ENCODE measurements at regions not wholly inside any gene's neighbourhood (a gene's known extent, or its start where the extent isn't known, plus 50 kb on each side); places are given as distances from the start of the nearest gene placed in this dataset.
A peak's percentile ranks its signal among the peaks of the same experiment; 100 is the strongest.
"Not testable (repeated sequence)": the region's sequence is repeated elsewhere in the genome, so short reads cannot be mapped to it uniquely, and the experiment has no call there.

DNA sequence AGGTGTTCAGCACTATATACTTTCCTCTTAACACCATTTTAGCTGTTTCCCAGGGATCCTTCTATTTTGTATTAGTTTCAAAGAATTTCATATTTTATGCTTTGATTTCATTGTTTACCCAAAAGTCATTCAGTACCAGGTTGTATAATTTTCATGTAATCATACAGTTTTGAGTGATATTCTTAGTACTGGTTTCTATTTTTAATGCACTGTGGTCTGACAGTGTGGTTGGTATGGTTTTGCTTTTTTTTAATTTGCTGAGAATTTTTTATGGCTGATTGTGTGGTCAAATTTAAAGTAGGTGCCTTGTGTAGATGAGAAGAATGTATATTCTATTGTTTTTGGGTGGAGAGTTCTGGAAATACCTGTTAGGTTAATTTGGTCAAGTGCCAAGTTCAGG, 323.4 kb upstream of the EPHA6 start:
- DNase-seq: no peak

DNA sequence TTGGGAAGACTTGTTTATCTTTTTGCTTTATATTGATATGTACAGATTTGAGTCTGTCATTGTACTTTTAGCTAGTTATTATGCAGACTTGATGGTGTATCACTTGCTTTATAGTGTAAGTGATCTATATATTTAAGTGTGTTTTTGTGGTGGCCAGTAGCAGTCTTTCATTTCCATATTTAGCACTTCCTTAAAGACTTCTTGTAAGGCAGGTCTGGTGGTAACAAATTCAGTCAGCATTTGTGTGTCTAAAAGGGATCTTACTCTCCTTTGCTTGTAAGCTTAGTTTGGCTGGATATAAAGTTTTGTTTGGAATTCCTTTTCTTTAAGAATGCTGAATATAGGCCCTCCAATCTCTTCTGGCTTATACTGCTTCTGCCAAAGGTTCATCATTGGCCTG, 322.5 kb upstream of the EPHA6 start:
- DNase-seq: no peak

DNA sequence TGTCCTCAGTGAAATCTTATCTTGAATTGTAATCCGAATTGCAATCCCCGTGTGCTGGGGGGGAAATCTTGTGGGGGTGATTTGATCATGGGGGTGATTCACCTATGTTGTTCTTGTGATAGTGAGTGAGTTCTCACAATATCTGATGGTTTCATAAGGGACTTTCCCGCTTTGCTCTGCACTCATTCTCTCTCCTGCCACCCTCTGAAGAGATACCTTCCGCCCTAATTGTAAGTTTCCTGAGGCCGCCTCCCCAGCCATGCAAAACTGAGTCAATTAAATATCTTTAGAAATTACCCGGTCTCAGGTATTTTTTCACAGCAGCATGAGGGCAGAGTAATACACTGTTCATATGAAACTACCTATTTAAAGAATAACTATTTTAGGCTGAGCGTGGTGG, 304.1 kb upstream of the EPHA6 start:
- no peak for DNase-seq

DNA sequence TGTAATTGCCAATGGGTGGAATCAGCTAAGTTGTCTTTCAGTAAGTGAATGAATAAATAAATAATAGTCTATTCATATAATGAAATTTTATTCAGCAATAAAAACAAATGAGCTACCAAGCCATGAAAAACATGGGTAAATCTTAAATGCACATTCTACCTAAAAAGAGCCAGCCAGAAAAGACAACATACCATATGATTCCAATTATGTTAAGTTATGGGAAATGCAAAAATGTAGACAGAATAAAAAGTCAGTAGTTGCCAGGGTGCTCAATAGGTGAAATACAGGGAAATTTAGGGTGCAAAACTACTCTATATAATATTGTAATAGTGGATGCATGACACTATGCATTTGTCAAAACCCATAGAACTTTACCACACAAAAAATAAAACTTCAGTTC, 277.2 kb upstream of the EPHA6 start:
- DNase-seq: no peak

DNA sequence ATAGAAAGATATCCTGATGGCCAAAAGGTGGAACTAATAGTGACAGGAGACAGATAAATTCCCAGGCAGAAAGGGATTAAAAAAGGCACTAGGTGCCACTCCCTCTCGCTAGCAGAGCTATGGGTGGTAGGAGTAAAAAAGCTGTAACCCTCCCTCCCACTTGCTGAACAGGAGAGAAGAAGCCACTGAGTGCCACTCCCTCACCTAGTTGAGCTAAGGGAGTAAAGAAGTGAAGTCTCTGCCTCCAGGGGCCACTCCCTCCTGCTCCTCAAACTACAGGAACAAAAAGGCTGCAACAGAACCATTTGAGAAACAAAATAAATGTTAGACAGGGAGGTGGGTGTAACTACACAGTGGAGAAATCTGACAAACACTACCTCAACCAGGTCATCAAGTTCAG, 276.2 kb upstream of the EPHA6 start:
- no peak for DNase-seq

DNA sequence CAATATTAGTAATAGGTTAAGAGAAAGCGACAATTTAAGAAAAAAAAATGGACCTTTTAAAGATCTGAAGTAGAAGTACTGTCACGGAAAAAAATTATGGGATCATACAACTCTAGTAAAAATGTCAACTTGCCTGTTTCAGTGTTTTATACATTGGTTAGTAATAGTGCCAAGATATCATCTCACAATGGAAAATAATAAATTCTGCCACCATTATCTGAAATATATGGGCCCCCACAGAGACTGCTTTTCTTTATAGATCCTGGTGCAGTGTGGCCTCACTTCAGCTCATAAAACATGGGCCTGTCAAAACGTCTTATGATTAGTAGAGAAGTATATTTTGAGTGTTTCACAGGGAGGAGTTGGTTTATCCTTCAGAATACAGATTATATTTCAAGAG, 266.3 kb upstream of the EPHA6 start:
- DNase-seq: no peak

DNA sequence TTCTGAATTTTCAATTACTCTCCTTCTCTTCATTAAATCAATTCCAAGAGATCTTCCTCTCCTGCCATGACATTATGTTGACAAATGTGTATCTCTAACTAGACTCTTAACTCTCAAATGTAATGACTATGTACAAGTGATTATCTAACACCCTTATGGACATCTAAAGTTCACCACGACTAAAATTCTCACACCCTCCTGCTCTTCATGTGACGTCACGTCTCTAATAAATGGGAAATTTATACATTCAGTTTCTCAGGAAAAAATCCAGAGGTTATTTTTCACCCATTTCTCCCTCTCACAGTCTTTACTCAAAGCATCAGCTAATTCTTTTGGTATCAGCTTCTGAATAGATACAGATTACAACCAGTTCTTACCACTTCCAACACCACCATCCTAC, 237.5 kb upstream of the EPHA6 start:
- DNase-seq: no peak

DNA sequence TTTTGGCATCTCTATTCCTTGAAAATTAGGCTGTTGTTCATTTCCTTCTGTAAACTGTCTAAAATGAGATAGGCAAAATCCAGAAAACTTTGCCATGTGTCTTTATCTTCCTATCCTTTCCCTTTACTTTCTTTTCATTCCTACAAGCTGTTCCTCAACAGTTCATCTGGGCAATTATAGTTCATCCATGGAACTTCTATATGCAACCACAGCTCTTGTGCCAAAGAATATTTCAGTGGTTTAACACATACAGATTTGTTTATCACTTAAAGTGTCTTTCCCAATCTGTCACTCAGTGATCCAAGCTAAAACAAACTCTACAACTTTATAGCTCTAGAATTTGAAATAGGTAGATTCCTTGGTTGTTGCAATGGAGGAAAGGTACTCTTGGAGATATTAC, 230.3 kb upstream of the EPHA6 start:
- no peak for DNase-seq

DNA sequence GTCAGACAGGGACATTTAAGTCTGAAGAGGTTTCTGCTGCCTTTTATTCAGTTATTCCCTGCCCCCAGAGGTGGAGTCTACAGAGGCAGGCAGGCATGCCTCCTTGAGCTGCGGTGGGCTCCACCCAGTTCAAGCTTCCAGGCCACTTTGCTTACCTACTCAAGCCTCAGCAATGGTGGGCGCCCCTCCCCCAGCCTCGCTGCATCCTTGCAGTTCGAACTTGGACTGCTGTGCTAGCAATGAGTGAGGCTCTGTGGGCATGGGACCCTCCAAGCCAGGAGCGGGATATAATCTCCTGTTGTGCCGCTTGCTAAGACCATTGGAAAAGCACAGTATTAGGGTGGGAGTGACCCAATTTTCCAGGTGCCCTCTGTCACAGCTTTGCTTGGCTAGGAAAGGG, 207.5 kb upstream of the EPHA6 start:
- not testable (repeated sequence) for DNase-seq

DNA sequence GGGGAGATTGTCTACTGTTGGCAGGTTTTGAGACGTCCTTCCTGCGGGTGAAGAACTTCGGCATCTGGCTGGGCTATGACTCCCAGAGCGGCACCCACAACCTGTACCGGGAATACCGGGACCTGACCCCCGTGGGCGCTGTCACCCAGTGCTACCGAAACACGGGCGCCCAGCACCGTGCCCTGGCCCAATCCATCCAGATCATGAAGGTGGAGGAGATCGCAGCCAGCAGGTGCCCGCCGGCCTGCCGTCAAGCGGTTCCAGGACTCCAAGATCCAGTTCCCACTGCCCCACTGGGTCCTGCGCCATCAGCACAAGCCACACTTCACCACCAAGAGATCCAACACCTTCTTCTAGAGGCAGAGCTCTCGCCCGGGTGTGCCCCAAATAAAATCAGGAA, 194.9 kb upstream of the EPHA6 start:
- DNase-seq: no peak

DNA sequence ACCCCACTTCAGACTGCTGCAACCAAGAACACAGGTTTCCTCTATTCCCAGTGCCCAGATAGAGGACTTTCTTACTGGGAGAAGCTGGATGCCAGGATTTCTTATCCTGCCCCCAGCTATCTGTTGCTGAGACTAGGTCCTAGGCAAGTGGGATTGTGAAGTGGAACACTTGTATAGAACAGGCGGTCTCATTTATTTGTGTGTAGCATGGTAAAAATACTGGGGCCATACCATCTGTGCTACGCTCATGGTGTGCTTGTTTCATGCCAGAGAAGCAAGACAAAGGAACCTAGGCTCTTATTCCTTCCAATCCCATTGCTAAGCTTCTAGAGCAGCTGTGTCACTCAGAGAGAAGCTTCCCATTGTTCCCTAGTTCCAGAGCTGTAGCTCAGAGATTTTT, 191.5 kb upstream of the EPHA6 start:
- no peak for DNase-seq

DNA sequence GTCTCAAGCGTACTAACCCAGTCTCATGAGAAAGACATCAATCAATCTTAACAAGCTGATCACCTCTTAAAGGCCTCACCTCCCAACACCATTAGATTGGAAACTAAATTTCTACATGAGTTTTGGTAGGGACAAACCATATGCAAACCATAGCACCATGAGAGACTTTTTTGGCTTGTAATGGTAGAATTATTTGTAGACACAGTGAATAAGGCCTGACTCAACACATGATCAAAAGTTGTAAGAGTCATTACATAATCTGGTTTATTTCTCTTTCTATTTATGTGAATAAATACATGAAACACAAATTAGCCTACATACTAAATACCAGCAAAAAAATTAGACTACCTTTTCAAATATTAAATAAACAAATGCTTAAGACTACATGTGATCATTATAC, 183.3 kb upstream of the EPHA6 start:
- DNase-seq: no peak

DNA sequence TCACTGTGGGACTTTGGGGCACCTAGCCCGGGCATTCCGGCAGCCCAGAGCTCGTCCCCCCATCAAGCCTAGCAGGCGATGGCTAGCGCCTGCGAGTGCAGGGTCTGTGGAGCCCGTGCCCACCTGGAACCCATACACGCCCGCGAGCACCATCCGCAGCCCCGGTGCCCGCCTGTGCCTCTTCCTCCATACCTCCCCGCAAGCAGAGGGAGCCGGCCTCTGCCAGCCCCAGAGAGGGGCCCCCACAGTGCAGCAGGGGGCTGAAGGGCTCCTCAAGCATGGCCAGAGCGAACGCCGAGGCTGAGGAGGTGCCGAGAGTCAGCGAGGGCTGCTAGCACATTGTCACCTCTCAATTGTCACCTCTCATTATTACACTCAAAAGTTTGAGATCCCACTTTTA, 167.8 kb upstream of the EPHA6 start:
- DNase-seq: no peak

DNA sequence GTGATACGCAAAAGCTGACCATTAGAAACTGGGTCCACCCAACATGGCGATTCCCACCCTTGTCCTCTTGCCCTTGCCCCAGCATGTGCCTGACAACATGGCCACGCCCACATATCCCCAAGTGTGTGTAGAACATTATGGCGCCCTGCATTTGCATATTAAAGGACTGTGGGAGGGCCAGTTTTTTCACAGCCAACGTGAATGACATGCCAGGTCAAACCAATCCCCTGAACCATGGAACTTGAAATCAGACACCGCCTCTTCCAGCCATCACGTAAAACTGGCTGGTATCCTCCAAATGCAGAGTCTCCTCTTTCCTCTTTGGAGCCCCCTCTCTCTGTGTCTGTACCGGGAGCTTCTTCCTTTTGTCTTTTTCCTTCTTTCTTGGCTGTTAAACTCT, 156.7 kb upstream of the EPHA6 start:
- peak; percentile 6 for DNase-seq

DNA sequence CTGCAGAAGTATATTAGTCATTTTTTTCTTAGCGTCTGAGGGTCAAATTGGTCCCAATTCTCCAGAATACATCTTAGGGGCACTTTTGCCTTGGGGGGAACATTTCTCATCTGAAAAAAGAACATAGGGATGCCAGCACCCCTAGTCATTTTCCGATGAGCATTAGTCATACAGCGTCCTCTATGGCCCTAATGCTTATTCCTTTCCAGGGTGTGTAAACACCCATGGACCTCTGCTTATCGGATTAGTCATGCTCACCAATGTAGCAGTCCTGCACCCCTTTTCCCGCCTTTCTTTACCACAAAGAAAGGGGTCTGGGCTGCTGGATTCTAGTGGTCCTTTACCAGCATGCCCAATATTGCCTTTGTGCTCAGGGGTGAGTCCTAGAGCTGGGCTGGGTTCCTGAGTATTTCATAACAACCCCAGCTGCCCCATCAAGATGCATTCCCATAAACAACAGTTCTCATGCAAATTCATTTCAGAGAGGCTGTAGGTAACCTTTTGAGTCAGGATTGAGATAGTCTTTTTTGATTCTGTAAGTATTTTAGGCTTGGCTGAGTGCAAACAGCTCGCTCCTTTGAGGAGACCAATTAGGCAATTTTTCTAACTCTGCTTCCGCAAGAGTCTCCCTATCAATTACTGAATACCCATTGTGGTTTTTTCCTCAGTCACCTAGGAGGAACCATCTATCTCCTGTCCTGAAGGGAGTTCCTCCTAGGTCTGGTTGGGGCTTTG, 142.4 kb upstream of the EPHA6 start:
- DNase-seq: not testable (repeated sequence)

DNA sequence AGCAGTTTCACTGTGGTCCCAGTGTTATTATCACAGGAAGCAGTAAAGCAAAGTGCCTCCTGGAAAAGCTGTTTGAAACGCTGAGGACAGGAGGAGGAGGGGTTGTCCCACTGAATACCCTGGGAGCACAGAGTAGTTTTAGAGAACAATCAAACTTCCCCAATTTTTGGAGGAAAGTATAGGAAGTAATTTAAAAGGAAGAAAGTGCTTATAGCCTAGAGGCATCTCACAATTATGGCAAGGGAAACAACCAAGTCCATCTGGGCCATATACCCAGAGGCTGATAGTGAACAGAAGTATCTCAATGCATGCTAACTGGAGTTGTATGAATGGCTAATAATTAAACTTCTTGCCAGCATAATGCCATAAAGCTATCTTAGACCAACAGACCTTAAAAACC, 137.2 kb upstream of the EPHA6 start:
- no peak for DNase-seq

DNA sequence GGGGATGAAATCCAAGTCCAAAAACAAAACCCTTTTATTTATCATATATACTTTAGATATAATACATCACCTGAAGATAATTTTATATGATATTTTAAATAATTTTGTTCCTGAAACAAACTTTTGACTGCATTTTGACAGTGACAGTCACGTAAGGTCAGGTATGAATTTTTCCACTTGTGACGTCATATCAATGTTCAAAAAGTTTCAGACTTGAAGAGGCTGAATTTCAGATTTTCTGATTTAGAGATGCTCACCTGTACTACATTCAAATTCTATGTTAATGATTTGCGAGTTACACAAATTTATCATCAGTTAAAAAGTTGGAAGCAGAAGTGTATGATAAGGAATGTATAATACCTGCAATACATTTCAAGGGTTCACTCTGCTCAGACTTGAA, 136.1 kb upstream of the EPHA6 start:
- DNase-seq: no peak

DNA sequence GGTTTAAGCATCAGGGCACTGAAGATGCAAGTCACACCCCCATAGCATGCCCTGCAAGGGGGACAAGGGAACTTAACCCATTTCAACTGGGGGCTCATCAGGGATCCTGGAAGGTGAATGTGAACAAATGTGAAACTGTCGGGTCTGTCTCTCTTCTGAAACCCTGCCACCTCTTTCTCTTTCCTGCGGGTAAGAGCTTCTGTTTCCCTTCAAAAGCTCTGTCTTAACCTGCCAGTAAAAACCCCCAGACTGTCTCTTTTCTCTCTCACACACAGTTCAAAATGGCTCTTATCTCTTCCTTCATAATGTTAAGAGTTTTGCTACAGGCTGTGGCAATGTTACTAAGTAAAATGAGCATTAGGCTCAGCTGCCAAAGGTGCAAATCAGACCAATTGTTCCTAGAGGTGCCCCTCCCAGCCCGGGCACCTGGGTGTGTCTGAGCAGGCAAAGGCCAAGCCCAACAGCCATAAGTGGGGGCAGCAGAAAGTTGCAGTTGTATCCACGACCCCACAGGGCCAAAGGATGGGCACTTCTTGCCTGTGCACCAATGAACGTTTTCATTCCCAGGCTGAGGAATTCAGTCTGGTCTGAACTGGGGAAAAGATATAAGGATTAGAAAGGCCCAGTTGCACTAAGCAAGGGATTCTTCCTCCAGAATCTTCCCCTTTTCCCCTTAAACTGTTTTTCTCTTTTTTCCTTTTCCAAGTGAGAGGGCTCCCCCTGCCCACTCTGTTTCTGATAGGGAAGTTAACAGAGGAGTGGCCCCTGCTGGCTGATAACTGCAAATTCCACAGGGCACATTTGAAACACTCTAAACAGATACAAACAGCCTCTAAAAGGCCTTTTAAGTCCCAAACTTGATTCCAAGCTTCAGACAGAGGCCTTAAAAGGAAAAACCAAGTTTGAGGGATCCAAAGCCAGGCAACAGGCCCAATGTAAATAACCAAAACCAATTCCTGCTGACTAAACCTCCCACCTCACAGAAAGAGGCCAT, 113.8 kb upstream of the EPHA6 start:
- peak; percentile 7 for DNase-seq

DNA sequence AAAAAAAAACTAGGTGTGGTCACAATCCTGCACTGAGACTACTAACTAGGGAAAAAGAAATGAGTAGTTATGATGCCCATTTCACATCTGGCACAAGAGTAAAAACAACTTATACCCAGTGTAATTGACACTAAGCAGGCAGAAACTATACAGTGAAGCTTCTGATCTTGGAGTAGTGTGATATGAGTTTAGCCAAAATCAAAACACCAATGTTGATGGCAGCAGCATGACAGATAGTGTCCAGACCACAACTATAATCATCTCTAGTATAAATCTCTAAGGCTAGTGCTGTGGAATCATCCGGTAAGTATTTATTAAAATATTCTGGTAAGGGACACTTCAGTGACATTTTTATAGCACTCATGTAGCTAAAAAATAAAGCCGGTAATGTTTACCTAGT, 108.5 kb upstream of the EPHA6 start:
- DNase-seq: no peak

DNA sequence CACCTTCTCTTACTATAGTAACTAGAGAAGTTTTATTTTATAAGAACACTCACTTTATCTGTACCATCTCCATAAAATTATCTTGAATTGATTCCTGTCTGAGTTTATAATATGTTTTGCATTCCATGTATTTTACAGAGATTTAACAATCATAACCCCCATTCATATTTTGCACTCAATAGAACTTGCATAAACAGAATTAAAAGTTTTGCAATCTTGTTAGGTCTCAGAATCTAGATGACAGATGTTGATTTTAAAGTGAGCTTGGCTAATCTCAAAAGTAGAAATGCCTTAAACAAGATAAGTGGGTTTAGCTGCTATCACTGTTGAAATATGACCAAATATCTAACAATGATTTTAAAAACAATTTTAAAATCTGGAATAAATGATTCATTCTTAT, 107.9 kb upstream of the EPHA6 start:
- no peak for DNase-seq

DNA sequence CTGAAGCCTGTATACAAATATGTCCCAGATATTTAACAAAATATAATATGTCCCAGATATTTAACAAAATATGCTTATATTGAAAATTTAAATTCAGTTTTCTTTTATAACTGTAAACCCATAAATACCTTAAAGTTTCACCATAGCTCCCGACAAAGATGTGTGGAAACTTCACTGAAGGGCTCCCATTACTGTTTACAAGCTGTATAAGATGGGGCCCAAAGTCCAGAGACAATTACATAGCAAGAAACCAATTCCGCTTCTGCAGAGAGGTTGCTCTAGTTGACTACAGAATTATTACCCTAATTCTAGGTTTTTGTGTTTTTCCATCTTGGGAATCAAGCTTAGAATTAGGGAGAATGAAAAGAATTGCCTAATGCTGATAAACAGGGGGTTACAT, 102.6 kb upstream of the EPHA6 start:
- no peak for DNase-seq

DNA sequence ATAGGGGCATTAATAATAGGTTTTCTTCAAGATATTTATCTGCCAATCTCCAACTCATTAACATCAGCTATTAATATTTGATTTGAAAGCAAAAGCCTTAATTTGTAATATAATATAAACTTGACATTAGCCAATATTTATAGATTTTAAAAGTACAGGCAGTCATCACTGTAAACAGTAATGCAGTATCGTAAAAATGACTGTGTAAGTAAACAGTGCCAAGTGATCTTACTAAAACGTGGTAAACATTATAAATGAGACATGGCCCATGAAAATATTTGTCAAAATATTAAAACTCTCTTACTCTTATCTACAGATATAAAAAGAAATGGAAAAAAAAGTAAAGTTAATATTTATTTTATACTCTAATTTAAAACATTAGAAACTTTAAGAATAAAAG, 101.6 kb upstream of the EPHA6 start:
- DNase-seq: no peak

DNA sequence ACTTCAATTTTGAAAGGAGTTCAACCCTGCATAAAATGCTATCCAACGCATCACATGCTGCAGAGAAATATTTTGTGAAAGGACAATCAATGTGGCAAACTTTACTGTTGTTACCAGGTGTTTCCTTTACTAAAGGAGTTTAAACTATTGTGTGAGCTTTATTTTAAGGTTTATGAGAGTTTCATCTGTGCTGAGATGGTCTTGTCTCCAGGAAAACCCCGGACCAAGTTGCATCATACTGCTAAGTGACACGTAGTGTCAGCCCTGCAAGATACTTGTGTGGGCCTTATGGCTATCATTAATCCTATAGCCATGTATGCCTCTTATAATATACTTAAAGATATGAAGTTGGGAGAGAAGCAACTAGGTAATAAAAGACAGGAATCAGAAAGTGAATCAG, 94.5 kb upstream of the EPHA6 start:
- no peak for DNase-seq

DNA sequence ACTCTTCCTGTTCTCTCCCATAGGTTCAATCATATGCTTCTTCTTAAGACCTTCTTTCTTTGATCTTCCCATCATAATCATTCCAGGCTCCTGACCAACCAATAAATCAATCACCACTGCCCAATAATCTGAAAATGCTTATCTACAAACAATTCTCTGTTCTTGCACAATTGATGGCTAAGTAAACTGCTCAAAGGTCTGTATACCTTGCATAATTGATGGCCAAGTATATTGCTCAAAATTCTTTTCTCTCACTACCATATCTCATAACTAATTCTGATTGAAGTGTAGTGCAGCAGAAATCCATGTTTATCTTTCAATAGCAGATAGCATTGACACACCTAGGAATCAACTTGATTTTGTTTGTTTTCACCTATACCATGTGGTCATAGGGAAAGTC, 83.4 kb upstream of the EPHA6 start:
- no peak for DNase-seq

Data from DMS53 (cell line).